DND-41 (cell line): ENCODE measurements at regions not wholly inside any gene's neighbourhood (a gene's known extent, or its start where the extent isn't known, plus 50 kb on each side); places are given as distances from the start of the nearest gene placed in this dataset.

Experiments used
- CTCF ChIP-seq: IDR thresholded peaks from 2 replicates; pipeline ENCODE4 v1.5.1; 2012; ENCODE audit warnings: borderline replicate concordance, low read length, moderate library complexity, mild to moderate bottlenecking; ENCODE audit not compliant: poor library complexity, severe bottlenecking; ENCODE audit errors: extremely low read depth
- EZH2 ChIP-seq: IDR thresholded peaks from 3 replicates; pipeline ENCODE4 v1.6.1; 2012; ENCODE audit warnings: borderline replicate concordance, low read depth, mild to moderate bottlenecking, moderate library complexity, low read length, inconsistent platforms; ENCODE audit not compliant: severe bottlenecking

DNA sequence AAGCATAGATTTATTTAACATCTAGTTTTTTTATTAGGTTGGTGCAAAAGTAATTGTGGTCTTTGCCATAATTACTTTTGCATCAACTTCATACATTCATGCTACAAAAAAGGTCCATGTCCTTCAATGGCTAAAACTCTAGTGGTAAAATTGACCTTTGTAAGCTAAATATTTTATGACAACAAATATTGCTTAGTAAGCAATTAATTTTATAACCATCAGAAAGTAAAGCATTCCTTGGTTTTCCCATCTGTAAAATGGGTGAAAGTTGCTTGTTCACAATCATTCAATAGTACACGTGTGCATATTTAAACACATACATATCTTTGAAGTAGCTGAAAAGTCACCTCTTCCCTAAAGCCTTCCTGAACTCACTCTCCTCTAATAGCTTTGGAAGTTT is 789.6 kb downstream of the CDH8 start:
- no peak for TF ChIP-seq CTCF
- TF ChIP-seq EZH2, result no peak
